SJSA1 (cell line): ENCODE measurements at regions not wholly inside any gene's neighbourhood (a gene's known extent, or its start where the extent isn't known, plus 50 kb on each side); places are given as distances from the start of the nearest gene placed in this dataset.

Source experiments
- DNase-seq, 2 experiments: peaks; one replicate each; pipeline ENCODE4 v3.0.0-alpha.2; 2015 to 2020; ENCODE audit warnings: low spot score in 2 of 2, low read depth in 1 of 2
- H3K27ac ChIP-seq: fragments of 250-450 bp; sonication (Bioruptor Pico); 2 replicates; pipeline ENCODE4 v1.5.1; 2020; ENCODE audit warnings: mild to moderate bottlenecking, moderate library complexity
- H3K27me3 ChIP-seq: fragments of 250-450 bp; sonication (Bioruptor Pico); replicated peaks from 2 replicates; pipeline ENCODE4 v1.5.1; 2020; ENCODE audit warnings: mild to moderate bottlenecking, moderate library complexity
- H3K36me3 ChIP-seq: fragments of 250-450 bp; sonication (Bioruptor Pico); 2 replicates; pipeline ENCODE4 v1.5.1; 2020; ENCODE audit warnings: mild to moderate bottlenecking
- H3K4me1 ChIP-seq: fragments of 250-450 bp; sonication (Bioruptor Pico); replicated peaks from 2 replicates; pipeline ENCODE4 v1.6.1; 2021; ENCODE audit warnings: mild to moderate bottlenecking
- H3K4me3 ChIP-seq: fragments of 250-450 bp; sonication (Bioruptor Pico); 2 replicates; pipeline ENCODE4 v1.5.1; 2020; ENCODE audit warnings: mild to moderate bottlenecking
- H3K9me3 ChIP-seq: fragments of 250-450 bp; sonication (Bioruptor Pico); replicated peaks from 2 replicates; pipeline ENCODE4 v1.5.1; 2020; ENCODE audit warnings: mild to moderate bottlenecking

DNA sequence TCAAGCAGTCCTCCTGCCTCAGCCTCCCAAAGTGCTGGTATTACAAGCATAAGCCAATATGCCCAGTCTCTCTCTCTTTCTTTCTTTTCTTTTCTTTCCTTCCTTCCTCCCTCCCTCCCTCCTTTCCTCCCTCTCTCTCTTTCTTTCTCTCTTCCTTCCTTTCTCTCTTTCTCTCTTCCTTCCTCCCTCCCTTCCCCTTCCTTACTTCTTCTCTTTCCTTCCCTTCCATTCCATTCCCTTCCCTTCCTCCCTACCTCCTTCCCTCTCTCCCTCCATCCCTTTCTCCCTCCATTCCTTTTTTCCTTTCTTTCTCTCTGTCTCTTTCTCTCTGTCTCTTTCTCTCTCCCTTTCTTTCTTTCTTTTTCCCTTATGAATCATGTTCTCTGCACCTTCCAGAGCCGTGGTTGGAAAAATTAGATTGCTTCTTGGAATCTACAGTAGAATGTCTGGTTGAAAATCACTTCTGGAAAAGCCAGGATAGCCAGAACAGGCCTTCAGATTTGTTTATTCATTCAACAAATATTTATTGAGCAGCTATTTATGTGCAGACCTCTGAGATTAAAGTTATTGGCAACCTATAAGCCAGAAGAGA is 68.4 kb upstream of the ARHGAP5 start:
- Histone ChIP-seq H3K4me3 (no peak overlapping the region), H3K27me3 (no peaks in the 10 kb centered on the region)
- DNase-seq: no peak

GRCh38 chr14:32009221-32009975 is 67.7 kb upstream of the ARHGAP5 start:
- no peaks in the 10 kb centered on the region for H3K27me3 ChIP-seq
- H3K27ac ChIP-seq: no peak overlapping the region
- peaks cover 33% of the 10 kb centered on the region for H3K4me1 ChIP-seq
- no peaks in the 10 kb centered on the region for H3K36me3 ChIP-seq
- no peak for DNase-seq
- no peaks in the 10 kb centered on the region for H3K9me3 ChIP-seq
- H3K4me3 ChIP-seq: no peak overlapping the region

More for the DNA sequence above, 68.4 kb upstream of the ARHGAP5 start:
- peaks cover 33% of the 10 kb centered on the region for H3K4me1 ChIP-seq
- no peak overlapping the region for H3K27ac ChIP-seq
- no peaks in the 10 kb centered on the region for H3K36me3 ChIP-seq
- H3K9me3 ChIP-seq: no peaks in the 10 kb centered on the region

DNA sequence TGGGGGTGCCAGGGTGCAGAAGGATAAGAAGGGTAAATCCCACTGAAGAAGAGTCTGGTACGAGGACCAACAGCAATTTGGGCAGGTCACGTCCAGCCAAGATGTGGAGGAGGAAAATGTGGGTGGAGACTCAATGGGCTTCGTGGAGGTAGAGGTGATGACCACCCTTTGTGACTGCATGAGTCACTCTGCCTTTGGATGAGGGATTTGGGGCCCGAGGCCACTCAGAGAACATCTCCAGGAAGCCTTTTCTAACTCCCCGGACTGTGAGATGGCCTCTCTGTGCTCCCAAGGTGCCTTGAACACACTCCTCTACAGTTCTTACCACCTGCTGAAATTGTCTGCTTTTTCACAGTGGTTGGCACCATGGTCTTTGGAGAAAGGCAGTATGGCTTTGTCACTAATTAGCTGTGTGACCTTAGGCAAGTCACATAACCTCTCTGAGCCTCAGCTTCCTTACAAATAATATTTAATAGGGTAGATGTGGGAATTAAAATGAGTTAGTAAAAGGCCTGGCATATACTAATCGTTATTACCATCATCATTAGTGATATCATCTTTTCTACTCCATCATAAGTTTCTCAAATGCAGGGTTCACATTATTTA is 67.0 kb upstream of the ARHGAP5 start:
- H3K27ac ChIP-seq: no peak overlapping the region
- no peaks in the 10 kb centered on the region for H3K27me3 ChIP-seq
- H3K9me3 ChIP-seq: no peaks in the 10 kb centered on the region
- H3K36me3 ChIP-seq: no peaks in the 10 kb centered on the region
- H3K4me3 ChIP-seq: no peak overlapping the region
- peaks cover 33% of the 10 kb centered on the region for H3K4me1 ChIP-seq
- DNase-seq: no peak

DNA sequence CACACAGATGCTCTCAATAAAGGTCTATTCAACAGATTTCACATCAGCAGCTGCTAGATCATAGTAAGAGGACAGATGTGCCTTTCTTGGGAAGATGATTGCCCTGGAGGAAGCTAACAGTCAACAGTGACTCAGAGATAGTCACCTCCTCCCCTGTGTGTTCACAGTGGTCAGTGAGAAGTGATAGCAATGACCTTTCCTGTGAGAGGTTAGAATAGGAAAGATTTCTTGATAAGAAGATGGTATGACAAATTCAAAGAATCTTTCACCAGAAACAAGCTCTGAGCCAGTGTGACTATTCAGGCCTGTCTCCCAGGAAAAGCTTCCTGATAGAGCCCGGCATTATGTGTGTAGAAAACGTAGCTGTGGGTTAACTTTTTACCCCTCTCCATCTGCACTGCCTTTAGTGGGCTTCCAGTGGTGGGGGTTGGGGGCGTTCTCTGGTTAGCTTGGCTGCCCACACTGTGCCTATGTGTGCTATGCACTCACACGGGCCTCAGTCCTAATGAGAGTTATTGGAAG is 66.4 kb upstream of the ARHGAP5 start:
- no peaks in the 10 kb centered on the region for H3K9me3 ChIP-seq
- H3K4me1 ChIP-seq: peaks cover 33% of the 10 kb centered on the region
- H3K27me3 ChIP-seq: no peaks in the 10 kb centered on the region
- H3K27ac ChIP-seq: peak overlapping the region; percentile 48
- no peaks in the 10 kb centered on the region for H3K36me3 ChIP-seq
- H3K4me3 ChIP-seq: no peak overlapping the region
- peak; percentile 45 to 50 for DNase-seq

DNA sequence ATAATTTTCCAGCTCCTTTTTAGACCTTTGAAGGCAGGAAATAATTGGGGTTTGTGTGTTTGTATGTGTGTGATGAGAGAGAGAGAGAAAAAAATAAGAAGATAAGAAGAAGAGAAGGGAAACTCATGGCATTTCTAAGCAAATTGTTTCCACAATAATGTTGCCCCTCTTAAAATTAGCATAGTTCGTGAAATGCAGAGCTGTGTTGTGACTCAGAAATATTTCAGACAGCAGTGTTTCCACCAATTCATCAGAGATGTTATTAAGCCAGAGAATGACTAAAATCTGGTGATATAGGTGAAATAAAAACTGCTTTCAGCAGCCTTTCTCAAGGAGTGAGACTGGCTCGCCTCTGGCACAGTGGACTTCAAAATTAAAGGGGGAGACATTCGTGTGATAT is 65.9 kb upstream of the ARHGAP5 start:
- Histone ChIP-seq H3K4me3 (no peak overlapping the region), H3K4me1 (peaks cover 32% of the 10 kb centered on the region), H3K27me3 (no peaks in the 10 kb centered on the region), H3K36me3 (no peaks in the 10 kb centered on the region), H3K9me3 (no peaks in the 10 kb centered on the region), H3K27ac (peak overlapping the region; percentile 48)
- no peak for DNase-seq

GRCh38 chr14:32012062-32012461 is 65.0 kb upstream of the ARHGAP5 start:
- Histone ChIP-seq H3K4me1 (peaks cover 24% of the 10 kb centered on the region), H3K4me3 (no peak overlapping the region), H3K36me3 (no peaks in the 10 kb centered on the region), H3K9me3 (no peaks in the 10 kb centered on the region), H3K27me3 (no peaks in the 10 kb centered on the region), H3K27ac (no peak overlapping the region)
- no peak for DNase-seq

DNA sequence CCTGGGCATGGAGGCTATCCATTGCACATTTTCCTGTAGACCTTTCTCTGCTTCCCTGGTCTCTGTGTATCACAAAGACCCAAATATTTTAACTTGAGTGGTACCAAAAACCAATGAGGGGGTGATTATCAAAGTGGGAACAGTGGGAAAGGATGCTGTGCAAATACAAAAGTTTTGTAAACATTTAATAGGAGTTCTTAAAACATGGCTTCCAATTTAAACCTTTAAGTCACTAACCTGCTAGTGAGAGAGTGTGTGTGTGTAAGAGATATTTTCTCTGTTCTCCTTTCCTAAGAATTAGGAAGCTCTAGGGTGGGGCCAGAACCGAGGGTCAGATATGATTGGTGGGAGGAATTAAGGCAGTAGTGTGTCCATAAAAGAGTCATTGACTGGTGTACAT is 64.5 kb upstream of the ARHGAP5 start:
- Histone ChIP-seq H3K36me3 (no peaks in the 10 kb centered on the region), H3K4me3 (no peak overlapping the region), H3K9me3 (no peaks in the 10 kb centered on the region), H3K27ac (no peak overlapping the region), H3K27me3 (no peaks in the 10 kb centered on the region), H3K4me1 (peaks cover 19% of the 10 kb centered on the region)
- no peak for DNase-seq

DNA sequence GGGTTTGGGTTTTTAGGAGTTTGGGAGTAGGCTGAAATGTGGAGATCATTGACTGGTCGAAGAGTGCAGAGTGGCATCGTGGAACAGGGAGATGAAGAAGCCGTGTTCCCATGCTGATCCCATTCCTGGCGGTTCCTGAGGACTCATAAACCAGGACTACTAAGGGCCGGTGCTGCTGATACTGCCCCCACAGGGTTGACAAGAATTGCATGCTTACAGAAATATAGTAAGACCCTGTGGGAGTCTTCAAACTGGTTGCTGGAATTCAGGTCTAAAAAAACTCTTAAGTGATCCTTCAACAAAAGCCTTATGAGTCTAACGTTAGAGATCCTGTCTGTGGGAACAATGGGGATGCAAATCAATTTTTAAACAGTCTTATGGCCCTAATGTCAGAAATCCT is 64.0 kb upstream of the ARHGAP5 start:
- Histone ChIP-seq H3K9me3 (no peaks in the 10 kb centered on the region), H3K27me3 (no peaks in the 10 kb centered on the region), H3K27ac (no peak overlapping the region), H3K4me3 (no peak overlapping the region), H3K36me3 (no peaks in the 10 kb centered on the region), H3K4me1 (peaks cover 18% of the 10 kb centered on the region)
- no peak for DNase-seq

GRCh38 chr14:32014057-32014456 is 63.0 kb upstream of the ARHGAP5 start:
- no peak for DNase-seq
- H3K4me3 ChIP-seq: no peak overlapping the region
- no peak overlapping the region for H3K27ac ChIP-seq
- H3K9me3 ChIP-seq: no peaks in the 10 kb centered on the region
- H3K36me3 ChIP-seq: no peaks in the 10 kb centered on the region
- no peaks in the 10 kb centered on the region for H3K27me3 ChIP-seq
- H3K4me1 ChIP-seq: peaks cover 23% of the 10 kb centered on the region

DNA sequence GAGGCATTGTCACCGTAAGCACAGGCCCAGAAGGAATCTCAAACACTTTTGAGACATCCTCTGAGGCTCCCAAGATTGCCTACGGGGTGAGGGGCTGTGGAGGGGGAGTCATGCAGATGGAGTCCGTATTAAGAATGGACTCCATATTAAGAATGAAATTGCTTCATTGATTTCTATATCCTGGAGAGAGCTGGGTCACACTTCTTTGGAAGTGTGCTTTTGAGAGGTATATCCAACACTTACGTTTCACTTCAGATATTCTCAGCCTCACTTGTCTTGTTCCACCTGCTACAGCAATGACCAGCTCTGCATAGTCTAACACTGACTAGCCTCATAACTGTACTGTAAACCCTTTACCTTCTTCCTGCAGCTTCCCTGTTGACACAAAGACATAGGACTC is 62.6 kb upstream of the ARHGAP5 start:
- Histone ChIP-seq H3K27ac (no peak overlapping the region), H3K36me3 (no peaks in the 10 kb centered on the region), H3K4me1 (peaks cover 23% of the 10 kb centered on the region), H3K4me3 (no peak overlapping the region), H3K27me3 (no peaks in the 10 kb centered on the region), H3K9me3 (no peaks in the 10 kb centered on the region)
- no peak for DNase-seq

GRCh38 chr14:32015166-32015565 is 61.9 kb upstream of the ARHGAP5 start:
- Histone ChIP-seq H3K4me3 (no peak overlapping the region), H3K27ac (no peak overlapping the region), H3K9me3 (no peaks in the 10 kb centered on the region), H3K4me1 (peaks cover 18% of the 10 kb centered on the region), H3K27me3 (no peaks in the 10 kb centered on the region), H3K36me3 (no peaks in the 10 kb centered on the region)
- no peak for DNase-seq

- Histone ChIP-seq H3K9me3 (no peaks in the 10 kb centered on the region), H3K4me3 (no peak overlapping the region), H3K27ac (no peak overlapping the region), H3K36me3 (no peaks in the 10 kb centered on the region), H3K4me1 (peaks cover 5% of the 10 kb centered on the region; the same call in 1 of the 2 replicates), H3K27me3 (no peaks in the 10 kb centered on the region)
- no peak for DNase-seq
Observed at GRCh38 chr14:32017587-32017986, 59.5 kb upstream of the ARHGAP5 start.

- Histone ChIP-seq H3K36me3 (no peaks in the 10 kb centered on the region), H3K4me1 (peaks cover 5% of the 10 kb centered on the region; the same call in 1 of the 2 replicates), H3K27me3 (no peaks in the 10 kb centered on the region), H3K27ac (no peak overlapping the region), H3K4me3 (no peak overlapping the region), H3K9me3 (no peaks in the 10 kb centered on the region)
- no peak for DNase-seq
Observed at GRCh38 chr14:32018391-32019092, 58.6 kb upstream of the ARHGAP5 start.

DNA sequence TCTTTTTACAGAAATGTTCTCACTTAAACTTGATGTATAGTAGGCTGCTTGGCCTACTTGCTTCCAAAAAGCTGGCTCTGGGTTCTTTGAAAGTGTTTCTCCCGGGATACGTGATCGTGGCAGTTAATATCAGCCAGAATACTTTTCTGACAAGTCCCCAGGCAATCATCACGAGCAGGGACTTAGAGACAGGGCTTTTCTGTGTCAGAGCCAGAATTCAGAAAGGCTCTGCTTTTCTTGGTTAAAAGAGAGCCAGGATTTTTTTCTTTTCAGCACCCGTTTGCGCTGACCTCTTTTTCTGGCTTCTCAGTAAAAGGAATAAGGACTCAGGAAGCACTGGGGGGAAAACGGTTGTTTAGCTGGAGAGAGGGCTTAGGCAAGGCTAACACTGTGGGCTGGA is 57.8 kb upstream of the ARHGAP5 start:
- DNase-seq: no peak
- no peaks in the 10 kb centered on the region for H3K27me3 ChIP-seq
- H3K4me3 ChIP-seq: no peak overlapping the region
- H3K4me1 ChIP-seq: peaks cover 5% of the 10 kb centered on the region; the same call in 1 of the 2 replicates
- H3K27ac ChIP-seq: no peak overlapping the region
- H3K36me3 ChIP-seq: no peaks in the 10 kb centered on the region
- H3K9me3 ChIP-seq: no peaks in the 10 kb centered on the region
